Left colon (tissue), 2 donors: ENCODE measurements at regions not wholly inside any gene's neighbourhood (a gene's known extent, or its start where the extent isn't known, plus 50 kb on each side); places are given as distances from the start of the nearest gene placed in this dataset.

Experiments used
- ATAC-seq: fragments of 200-7000 bp; cut with Tn5 transposase; one replicate; pipeline ENCODE4 v1.9.1; 2020; ENCODE audit warnings: mild to moderate bottlenecking, moderate library complexity
- DNase-seq, 2 donors: peaks; one replicate each; pipeline ENCODE4 v3.0.0-alpha.2; 2020
- intact Hi-C, 2 donors: fragments of 100-400 bp; cut with DNase I in 1 of 2; cut with micrococcal nuclease in 1 of 2; formaldehyde crosslinking; loops; one replicate each; pipeline versions ENCODE4 v1.11.2 to v1.14.0; 2022; cut with DNase I, micrococcal nuclease
- donor health status: DM: no; HTN: no; CAD: no.
- donor health status: DM: yes; HTN: yes; CAD: no.

DNA sequence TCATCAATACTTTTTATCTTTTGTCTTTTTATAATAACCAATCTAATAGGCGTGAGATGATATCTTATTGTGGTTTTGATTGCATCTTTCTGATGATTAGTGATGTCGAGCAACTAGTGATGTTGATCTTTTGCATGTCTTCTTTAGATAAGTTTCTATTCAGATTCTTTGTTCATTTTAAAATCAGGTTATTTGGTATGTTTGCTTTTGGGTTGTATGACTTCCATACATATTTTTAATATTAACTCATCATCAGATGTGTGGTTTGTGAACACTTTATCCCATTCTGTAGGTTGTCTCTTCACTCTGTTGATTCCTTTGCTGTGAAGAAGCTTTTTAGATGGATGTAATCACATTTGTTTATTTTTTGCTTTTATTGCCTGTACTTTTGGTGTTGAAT, 295.8 kb downstream of the BCKDHB start:
- intact Hi-C loops, result no loop called here
- DNase-seq (no peak), ATAC-seq (no peak)
